IPS-NIHi7 (cell line): ENCODE measurements at regions not wholly inside any gene's neighbourhood (a gene's known extent, or its start where the extent isn't known, plus 50 kb on each side); places are given as distances from the start of the nearest gene placed in this dataset.

Experiments used
- DNase-seq: peaks from one replicate; pipeline ENCODE4 v3.0.0; 2012; ENCODE audit warnings: mixed read lengths; ENCODE audit errors: extremely low spot score

GRCh38 chr6:98530732-98531131 lies 303.6 kb upstream of the POU3F2 start:
- DNase-seq: no peak

DNA sequence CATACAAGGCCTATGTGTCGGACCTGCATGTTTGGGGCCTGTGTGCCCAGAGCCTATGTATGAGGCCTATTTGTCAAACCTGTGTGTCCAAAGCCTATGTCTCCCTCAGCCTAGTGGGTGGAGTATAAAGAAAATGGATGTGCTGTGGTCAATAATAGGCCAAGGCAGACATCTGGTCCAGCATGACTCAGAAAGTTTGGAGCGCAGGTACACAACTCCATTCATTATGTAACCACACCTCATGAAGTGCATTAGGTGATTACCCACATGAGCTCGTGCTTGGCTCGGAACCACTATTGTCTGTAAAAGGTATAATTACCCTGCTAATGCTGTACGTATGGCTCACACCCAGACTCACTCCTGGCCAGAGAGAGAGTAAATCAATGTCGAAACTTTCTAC lies 302.4 kb upstream of the POU3F2 start:
- no peak for DNase-seq

DNA sequence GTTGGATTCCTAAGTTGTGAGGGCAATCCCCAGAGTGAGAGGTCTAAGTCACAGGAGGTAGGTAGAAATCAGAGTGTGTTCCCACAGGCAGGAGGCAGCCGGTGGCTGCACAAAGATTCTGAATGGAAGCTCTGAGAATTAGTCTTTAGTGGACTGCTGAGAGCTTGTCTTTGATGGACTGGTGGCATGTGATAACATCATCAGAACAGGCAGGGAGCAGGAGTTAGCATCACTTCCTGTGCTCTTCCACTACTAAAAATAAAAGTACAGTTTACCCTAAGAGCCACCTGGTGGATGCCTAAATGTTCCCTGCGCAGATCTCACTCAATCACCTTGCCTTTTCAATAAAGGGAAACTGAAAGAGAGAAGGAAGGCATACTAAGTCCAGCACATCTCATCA lies 294.6 kb upstream of the POU3F2 start:
- no peak for DNase-seq

GRCh38 chr6:98546376-98546775 lies 288.0 kb upstream of the POU3F2 start:
- DNase-seq: no peak

GRCh38 chr6:98547151-98547550 lies 287.2 kb upstream of the POU3F2 start:
- DNase-seq: no peak

GRCh38 chr6:98547634-98548033 lies 286.7 kb upstream of the POU3F2 start:
- no peak for DNase-seq

DNA sequence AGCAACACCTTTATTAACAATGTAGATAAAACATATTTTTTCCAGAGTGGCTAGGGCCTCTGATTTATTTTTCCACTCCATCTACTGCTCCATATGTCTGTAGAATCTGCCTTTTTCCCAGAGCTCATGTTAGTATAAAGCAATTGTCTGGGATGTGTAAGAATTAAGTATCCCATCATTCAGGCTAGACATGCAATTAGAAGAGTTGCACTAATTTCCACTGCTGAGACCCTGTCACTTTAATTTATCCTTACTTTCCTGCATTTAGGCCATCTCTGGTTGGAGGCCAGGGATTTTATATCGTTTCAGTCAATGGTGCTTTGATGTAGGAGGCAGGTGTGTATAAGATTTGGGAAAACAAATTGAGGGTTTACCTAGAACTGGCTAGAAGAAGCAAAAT lies 286.1 kb upstream of the POU3F2 start:
- DNase-seq: no peak

- DNase-seq: peak; percentile 12
Observed at GRCh38 chr6:98560418-98560817, 274.0 kb upstream of the POU3F2 start.

GRCh38 chr6:98560841-98561240 lies 273.5 kb upstream of the POU3F2 start:
- DNase-seq: no peak

GRCh38 chr6:98566126-98566525 lies 268.2 kb upstream of the POU3F2 start:
- DNase-seq: no peak

GRCh38 chr6:98572579-98572978 lies 261.8 kb upstream of the POU3F2 start:
- DNase-seq: no peak

DNA sequence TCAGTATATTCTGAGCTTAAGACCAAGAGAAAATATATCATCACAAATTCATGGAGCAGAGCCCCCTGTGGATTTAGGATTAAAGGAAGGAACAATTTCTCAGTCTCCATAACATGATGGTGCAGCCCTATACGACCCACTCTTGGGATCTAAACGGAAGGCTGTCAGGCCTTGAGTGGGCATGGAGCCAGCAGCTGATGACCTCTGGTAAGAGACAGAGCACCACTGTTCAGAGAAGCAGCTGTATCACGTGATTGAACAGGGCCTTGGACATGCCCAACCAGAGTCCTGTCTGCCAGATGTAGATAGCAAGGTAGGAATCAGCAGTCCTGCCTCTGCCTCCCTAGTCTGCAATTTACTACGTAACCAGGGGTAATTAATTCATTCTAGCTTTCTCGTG lies 259.4 kb upstream of the POU3F2 start:
- no peak for DNase-seq

- DNase-seq: no peak
Observed at GRCh38 chr6:98576791-98577190, 257.6 kb upstream of the POU3F2 start.

DNA sequence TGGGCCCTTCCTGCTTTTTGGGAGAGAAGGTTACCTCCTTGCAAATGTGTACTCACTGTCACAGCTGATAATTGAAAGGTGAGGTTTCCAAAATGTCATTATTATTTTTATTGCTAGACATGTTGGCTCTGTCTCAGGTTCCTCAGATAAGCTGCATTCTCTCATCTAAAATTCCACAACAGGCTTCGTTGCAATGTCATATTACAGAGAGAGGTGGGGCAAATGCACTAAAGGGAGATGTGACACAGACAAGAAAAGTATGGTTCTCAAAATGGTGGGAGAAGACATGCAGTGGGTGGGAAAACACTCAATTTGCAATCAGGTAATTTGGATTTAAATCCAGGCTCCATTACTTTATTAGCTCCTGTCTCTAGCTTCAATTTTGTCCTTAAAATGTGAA lies 256.4 kb upstream of the POU3F2 start:
- DNase-seq: no peak

DNA sequence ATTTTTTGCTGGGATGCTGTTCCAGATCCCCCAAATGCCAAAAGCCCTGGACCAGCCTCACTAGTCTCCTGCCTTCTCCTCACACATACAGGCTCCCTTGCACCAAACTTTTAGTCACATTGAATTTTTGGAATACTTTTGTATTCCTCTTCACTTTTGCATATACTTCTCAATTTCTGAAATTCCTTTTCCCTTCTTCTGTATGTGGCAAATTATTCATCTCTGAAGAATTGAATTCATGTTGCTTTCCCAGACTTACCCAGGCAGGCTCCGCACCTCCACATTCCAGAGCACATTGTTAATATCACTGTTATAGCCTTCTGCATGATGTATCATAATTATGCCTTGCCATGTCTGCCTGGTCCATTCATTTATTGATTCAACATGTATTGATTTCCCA lies 255.3 kb upstream of the POU3F2 start:
- DNase-seq: no peak

DNA sequence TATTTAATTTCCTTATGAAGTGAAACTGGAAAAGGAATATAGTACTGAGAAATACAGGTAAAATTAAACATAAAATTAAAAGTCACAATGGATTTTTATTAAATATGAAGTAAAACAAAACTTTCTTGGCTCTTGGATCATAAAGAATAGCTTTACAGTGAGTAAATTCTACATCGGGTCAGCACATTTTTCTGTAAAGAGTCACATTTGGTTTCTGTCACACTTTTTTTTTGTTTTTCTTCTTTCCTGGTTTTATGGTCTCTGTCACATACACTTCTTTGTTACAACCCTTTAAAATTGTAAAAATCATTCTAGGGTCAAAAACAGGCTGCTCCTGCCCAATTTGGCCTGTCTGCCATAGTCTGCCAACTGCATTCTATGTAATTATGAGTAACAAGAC lies 254.4 kb upstream of the POU3F2 start:
- DNase-seq: no peak

DNA sequence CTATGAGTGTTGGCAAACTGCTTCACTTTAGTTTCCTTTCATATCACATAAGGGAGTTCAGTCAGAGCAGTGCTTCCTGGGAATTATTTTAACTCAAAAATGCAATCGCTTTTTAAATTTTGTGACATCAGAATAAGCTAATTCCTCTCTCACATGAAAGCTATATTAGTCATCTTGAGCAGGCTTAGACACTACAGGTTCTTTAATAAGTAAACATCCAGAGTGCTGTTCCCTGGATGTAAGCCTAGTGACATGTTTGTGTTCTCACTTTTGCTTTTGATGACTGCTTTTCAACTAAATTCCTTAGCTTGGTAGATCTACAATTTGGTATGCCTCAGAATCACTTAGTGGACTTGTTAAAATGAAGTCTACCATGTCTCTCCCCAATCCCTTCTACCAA lies 252.7 kb upstream of the POU3F2 start:
- no peak for DNase-seq

GRCh38 chr6:98583506-98583905 lies 250.9 kb upstream of the POU3F2 start:
- no peak for DNase-seq

DNA sequence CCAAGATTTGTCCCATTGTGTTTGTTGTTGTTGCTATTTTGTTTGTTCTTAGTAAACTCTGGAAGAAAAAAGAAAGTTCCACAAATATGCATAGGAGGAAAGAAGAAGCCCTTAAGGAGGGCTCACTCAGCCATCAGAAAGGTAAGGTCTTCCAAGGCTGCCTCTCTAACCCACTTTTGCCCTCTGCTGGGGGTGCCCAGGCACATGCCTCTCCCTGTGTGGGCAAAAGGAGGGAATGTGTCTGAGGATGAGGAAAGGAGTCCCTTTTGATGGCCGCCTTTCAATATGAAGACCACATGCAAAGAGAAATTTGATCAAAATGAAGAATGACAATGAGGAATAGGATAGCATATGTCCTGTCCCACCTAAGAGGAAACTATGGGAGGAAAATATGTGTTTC lies 248.2 kb upstream of the POU3F2 start:
- no peak for DNase-seq

DNA sequence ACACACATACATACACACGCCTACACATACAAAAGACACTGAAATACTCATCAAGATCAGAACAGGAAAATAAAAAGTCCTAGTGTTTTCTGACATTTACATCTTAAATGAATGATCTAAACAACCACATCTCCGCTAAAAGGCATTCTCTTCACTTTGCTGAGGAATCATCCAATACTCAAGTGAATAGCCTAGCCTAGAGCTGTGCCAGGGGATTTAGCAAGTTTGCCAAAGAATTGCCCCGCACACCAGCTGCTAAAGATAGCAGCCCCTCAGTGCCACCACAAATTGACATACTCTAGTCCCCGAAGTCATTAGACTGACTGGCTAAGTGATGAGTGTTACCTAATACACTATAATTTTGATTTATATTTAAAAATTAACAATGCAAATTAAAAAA lies 246.8 kb upstream of the POU3F2 start:
- no peak for DNase-seq

- no peak for DNase-seq
Observed at GRCh38 chr6:98589536-98589935, 244.8 kb upstream of the POU3F2 start.

- DNase-seq: no peak
Observed at GRCh38 chr6:98590136-98590681, 244.2 kb upstream of the POU3F2 start.

DNA sequence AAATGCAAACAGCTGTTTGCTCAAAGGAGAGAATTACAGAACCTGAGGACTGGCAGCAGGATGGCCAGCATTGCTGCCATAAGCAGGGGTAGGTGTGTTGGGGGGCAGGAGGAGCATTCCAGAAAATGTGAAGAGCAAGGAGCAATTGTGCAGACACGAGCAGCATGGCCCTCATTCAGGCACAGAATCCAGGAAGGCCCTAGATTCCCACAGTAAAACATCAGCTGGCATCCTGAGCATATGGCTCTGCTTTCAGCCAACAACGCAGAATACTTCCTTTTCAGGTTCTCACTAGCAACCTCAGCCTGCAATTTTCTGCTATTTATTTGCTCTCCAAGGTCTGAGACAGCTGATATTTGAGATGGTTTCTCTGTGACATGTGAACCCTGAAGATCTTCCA lies 243.4 kb upstream of the POU3F2 start:
- DNase-seq: no peak

DNA sequence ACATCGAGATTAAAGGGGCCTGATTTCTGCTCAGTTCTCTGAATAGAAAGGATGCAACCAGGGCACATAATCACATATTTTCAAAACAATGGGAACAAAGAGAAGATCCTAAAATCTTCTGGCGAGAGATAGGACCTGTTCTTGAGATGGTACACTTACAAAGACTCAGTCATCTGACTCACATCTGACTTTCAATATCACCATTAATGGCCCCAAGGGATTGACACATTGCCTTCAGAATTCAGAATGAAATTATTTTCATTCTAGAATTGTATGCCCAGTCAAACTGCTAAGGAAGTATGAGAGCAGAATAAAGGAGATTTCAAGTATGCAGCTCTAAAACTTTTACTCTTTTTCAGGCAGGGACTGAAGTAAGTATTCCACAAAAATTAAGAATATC lies 240.7 kb upstream of the POU3F2 start:
- no peak for DNase-seq

DNA sequence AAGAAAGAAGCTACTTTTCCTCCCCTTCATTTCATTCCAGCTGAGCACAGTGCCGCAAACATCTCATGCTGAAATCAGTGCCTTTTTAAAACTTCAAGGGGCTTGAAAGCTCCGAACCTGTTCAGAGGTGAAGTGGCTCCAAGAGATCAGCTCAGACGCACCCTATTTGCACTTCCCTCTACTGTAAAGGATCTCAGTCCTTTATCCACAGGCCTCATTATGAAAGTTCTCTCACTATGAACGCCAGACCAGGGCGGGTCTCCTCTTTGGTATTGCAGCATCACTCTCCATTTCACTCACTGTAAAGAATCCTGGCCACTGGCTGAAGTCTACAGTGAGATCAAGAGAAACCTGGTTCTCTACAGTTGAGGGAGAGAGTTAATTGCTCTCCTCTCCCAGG lies 232.7 kb upstream of the POU3F2 start:
- DNase-seq: no peak
